H9 (cell line): ENCODE measurements at regions not wholly inside any gene's neighbourhood (a gene's known extent, or its start where the extent isn't known, plus 50 kb on each side); places are given as distances from the start of the nearest gene placed in this dataset.

Source experiments
- DNase-seq: peaks from one replicate; pipeline ENCODE4 v3.0.0-alpha.2; 2017
- H2AFZ ChIP-seq: one replicate; pipeline ENCODE4 v1.6.1; 2013; ENCODE audit warnings: mild to moderate bottlenecking, low read length, control low read depth, moderate library complexity
- H2AK5ac ChIP-seq: 2 replicates; pipeline ENCODE4 v1.6.1; 2013; ENCODE audit warnings: low read length, control low read depth, mixed read lengths; ENCODE audit not compliant: insufficient read length
- H2BK120ac ChIP-seq: one replicate; pipeline ENCODE4 v1.6.1; 2013; ENCODE audit warnings: low read depth, mild to moderate bottlenecking, low read length, control low read depth, inconsistent platforms; ENCODE audit not compliant: poor library complexity, severe bottlenecking
- H2BK12ac ChIP-seq: 2 replicates; pipeline ENCODE4 v1.6.1; 2013; ENCODE audit warnings: low read length, control low read depth, mixed read lengths, low read depth; ENCODE audit not compliant: insufficient read length
- H2BK15ac ChIP-seq: 2 replicates; pipeline ENCODE4 v1.6.1; 2013; ENCODE audit warnings: low read depth, low read length, control low read depth
- H2BK20ac ChIP-seq: one replicate; pipeline ENCODE4 v1.6.1; 2013; ENCODE audit warnings: low read depth, mild to moderate bottlenecking, low read length, control low read depth, inconsistent platforms; ENCODE audit not compliant: poor library complexity, severe bottlenecking
- H2BK5ac ChIP-seq: 2 replicates; pipeline ENCODE4 v1.6.1; 2013; ENCODE audit warnings: low read length, control low read depth, mixed read lengths; ENCODE audit not compliant: insufficient read length
- H3K14ac ChIP-seq: 2 replicates; pipeline ENCODE4 v1.6.1; 2013; ENCODE audit warnings: low read length, control low read depth; ENCODE audit not compliant: insufficient read depth
- H3K18ac ChIP-seq: 2 replicates; pipeline ENCODE4 v1.6.1; 2013; ENCODE audit warnings: low read depth, mild to moderate bottlenecking, mixed read lengths, low read length, control low read depth; ENCODE audit not compliant: insufficient read length
- H3K23ac ChIP-seq: 2 replicates; pipeline ENCODE4 v1.6.1; 2013; ENCODE audit warnings: low read length, control low read depth, mixed read lengths, low read depth; ENCODE audit not compliant: insufficient read length
- H3K23me2 ChIP-seq: 2 replicates; pipeline ENCODE4 v1.6.1; 2013; ENCODE audit warnings: low read depth, mild to moderate bottlenecking, mixed read lengths, low read length, control low read depth; ENCODE audit not compliant: insufficient read length, poor library complexity, severe bottlenecking
- H3K27ac ChIP-seq: 2 replicates; pipeline ENCODE4 v1.5.1; 2013; ENCODE audit warnings: low read length, control low read depth, mixed read lengths, low read depth; ENCODE audit not compliant: insufficient read length
- H3K27me3 ChIP-seq: 2 replicates; pipeline ENCODE4 v1.6.1; 2013; ENCODE audit warnings: low read length, control low read depth, inconsistent platforms; ENCODE audit not compliant: insufficient read depth
- H3K4ac ChIP-seq: 2 replicates; pipeline ENCODE4 v1.6.1; 2013; ENCODE audit warnings: low read depth, mild to moderate bottlenecking, control low read depth, inconsistent platforms, low read length, moderate library complexity
- H3K4me1 ChIP-seq: 2 replicates; pipeline ENCODE4 v1.6.1; 2013; ENCODE audit warnings: low read length, control low read depth, inconsistent platforms; ENCODE audit not compliant: insufficient read depth
- H3K4me2 ChIP-seq: 2 replicates; pipeline ENCODE4 v1.6.1; 2013; ENCODE audit warnings: low read length, control low read depth, mixed read lengths; ENCODE audit not compliant: insufficient read length, insufficient read depth
- H3K56ac ChIP-seq: 2 replicates; pipeline ENCODE4 v1.6.1; 2013; ENCODE audit warnings: low read depth, mild to moderate bottlenecking, mixed read lengths, low read length, control low read depth; ENCODE audit not compliant: insufficient read length
- H3K79me1 ChIP-seq: 2 replicates; pipeline ENCODE4 v1.6.1; 2013; ENCODE audit warnings: low read depth, mild to moderate bottlenecking, moderate library complexity, low read length, control low read depth, inconsistent platforms; ENCODE audit not compliant: insufficient read depth, poor library complexity, severe bottlenecking
- H3K79me2 ChIP-seq: 2 replicates; pipeline ENCODE4 v1.6.1; 2013; ENCODE audit warnings: low read length, control low read depth, inconsistent platforms; ENCODE audit not compliant: insufficient read depth
- H3K9ac ChIP-seq: 2 replicates; pipeline ENCODE4 v1.6.1; 2013; ENCODE audit warnings: low read length, control low read depth, mixed read lengths; ENCODE audit not compliant: insufficient read length; ENCODE audit errors: extremely low read depth
- H3K9me3 ChIP-seq: one replicate; pipeline ENCODE4 v1.6.1; 2013; ENCODE audit warnings: low read depth, low read length, inconsistent platforms; ENCODE audit not compliant: control insufficient read depth
- H3T11ph ChIP-seq: one replicate; pipeline ENCODE4 v1.6.1; 2013; ENCODE audit warnings: mild to moderate bottlenecking, low read length, control low read depth, inconsistent platforms
- H4K20me1 ChIP-seq: one replicate; pipeline ENCODE4 v1.6.1; 2013; ENCODE audit not compliant: control insufficient read depth, insufficient read length, insufficient read depth
- H4K5ac ChIP-seq: 2 replicates; pipeline ENCODE4 v1.6.1; 2013; ENCODE audit warnings: low read depth, mild to moderate bottlenecking, mixed read lengths, low read length, control low read depth; ENCODE audit not compliant: insufficient read length
- H4K8ac ChIP-seq: replicated peaks from 2 replicates; pipeline ENCODE4 v1.6.1; 2013; ENCODE audit warnings: low read length, control low read depth, mixed read lengths, low read depth; ENCODE audit not compliant: insufficient read length
- H4K91ac ChIP-seq: 2 replicates; pipeline ENCODE4 v1.6.1; 2013; ENCODE audit warnings: low read depth, mild to moderate bottlenecking, moderate library complexity, mixed read lengths, low read length, control low read depth; ENCODE audit not compliant: insufficient read length
- H3K27ac Mint-ChIP-seq, 3 experiments: 2 replicates in 2 of 3; 3 replicates in 1 of 3; pipeline ENCODE4 v1.8.0; 2020 to 2021; ENCODE audit warnings: mixed read lengths in 3 of 3, mild to moderate bottlenecking in 1 of 3, moderate library complexity in 1 of 3
- H3K27me3 Mint-ChIP-seq: 2 replicates; pipeline ENCODE4 v1.8.0; 2021; ENCODE audit warnings: low read depth, mild to moderate bottlenecking, moderate library complexity, mixed read lengths
- H3K36me3 Mint-ChIP-seq, 3 experiments: 2 replicates in 2 of 3; 3 replicates in 1 of 3; pipeline ENCODE4 v1.8.0; 2020 to 2021; ENCODE audit warnings: low read depth in 3 of 3, mixed read lengths in 3 of 3; ENCODE audit not compliant: insufficient read depth in 1 of 3
- H3K4me1 Mint-ChIP-seq, 2 experiments: 2 replicates each; pipeline ENCODE4 v1.8.0; 2020; ENCODE audit warnings: mixed read lengths in 2 of 2
- H3K4me3 Mint-ChIP-seq, 2 experiments: 2 replicates in 1 of 2; 3 replicates in 1 of 2; pipeline ENCODE4 v1.8.0; 2020 to 2021; ENCODE audit warnings: mild to moderate bottlenecking in 2 of 2, mixed read lengths in 2 of 2, moderate library complexity in 1 of 2
- H3K9me3 Mint-ChIP-seq, 2 experiments: 2 replicates in 1 of 2; 3 replicates in 1 of 2; pipeline ENCODE4 v1.8.0; 2020; ENCODE audit warnings: mild to moderate bottlenecking in 2 of 2, mixed read lengths in 2 of 2, moderate library complexity in 1 of 2
- WGBS: extraction: QIAGEN DNeasy Blood & Tissue Kit; methylation state at CpG from one replicate; pipeline ENCODE4 v1.1.7; 2013; ENCODE audit warnings: missing lambda C conversion rate, low lambda C conversion rate, mixed read lengths; ENCODE audit not compliant: insufficient read length; ENCODE audit errors: extremely low coverage; 5-methylcytosine and 5-hydroxymethylcytosine counted together
- TF ChIP-seq, protein P1 (sequence below): fragments of 200-600 bp; sonication (generic); conservative IDR thresholded peaks from 3 replicates; pipeline ENCODE4 v1.8.0; 2021; ENCODE audit warnings: antibody characterized with exemption, mild to moderate bottlenecking

DNA sequence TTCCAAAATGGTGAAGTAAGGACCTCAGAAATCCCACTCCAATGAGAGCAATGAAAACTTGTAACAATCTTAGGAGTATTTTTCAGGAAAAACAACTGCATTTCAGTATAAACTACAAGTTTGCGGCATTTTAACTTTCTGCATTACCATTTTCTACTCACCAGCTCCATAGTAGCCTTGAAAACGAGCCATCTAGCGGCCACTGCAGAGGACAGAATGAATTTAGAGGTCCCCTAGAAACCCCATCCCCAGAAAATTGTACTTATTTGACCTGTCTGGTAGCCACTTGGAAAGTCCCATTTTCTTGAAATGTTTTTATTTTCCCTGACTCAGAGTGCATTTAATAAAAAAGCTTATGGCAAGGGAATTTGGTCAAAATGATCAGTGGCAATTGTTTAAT lies 205.4 kb upstream of the ITGA1 start:
- TF ChIP-seq, protein P1, sequence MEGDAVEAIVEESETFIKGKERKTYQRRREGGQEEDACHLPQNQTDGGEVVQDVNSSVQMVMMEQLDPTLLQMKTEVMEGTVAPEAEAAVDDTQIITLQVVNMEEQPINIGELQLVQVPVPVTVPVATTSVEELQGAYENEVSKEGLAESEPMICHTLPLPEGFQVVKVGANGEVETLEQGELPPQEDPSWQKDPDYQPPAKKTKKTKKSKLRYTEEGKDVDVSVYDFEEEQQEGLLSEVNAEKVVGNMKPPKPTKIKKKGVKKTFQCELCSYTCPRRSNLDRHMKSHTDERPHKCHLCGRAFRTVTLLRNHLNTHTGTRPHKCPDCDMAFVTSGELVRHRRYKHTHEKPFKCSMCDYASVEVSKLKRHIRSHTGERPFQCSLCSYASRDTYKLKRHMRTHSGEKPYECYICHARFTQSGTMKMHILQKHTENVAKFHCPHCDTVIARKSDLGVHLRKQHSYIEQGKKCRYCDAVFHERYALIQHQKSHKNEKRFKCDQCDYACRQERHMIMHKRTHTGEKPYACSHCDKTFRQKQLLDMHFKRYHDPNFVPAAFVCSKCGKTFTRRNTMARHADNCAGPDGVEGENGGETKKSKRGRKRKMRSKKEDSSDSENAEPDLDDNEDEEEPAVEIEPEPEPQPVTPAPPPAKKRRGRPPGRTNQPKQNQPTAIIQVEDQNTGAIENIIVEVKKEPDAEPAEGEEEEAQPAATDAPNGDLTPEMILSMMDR = peak; percentile 61
- H3K79me1 ChIP-seq = no peaks in the 10 kb centered on the region
- no peak overlapping the region for H2BK5ac ChIP-seq
- H3K23me2 ChIP-seq = no peaks in the 10 kb centered on the region
- H2AFZ ChIP-seq = no peak overlapping the region
- H3K27ac Mint-ChIP-seq = no peak overlapping the region
- H3K9me3 ChIP-seq = no peaks in the 10 kb centered on the region
- no peak overlapping the region for H3K56ac ChIP-seq
- H4K8ac ChIP-seq = no peak overlapping the region
- no peak overlapping the region for H2AK5ac ChIP-seq
- no peaks in the 10 kb centered on the region for H3K9me3 Mint-ChIP-seq
- no peaks in the 10 kb centered on the region for H3K79me2 ChIP-seq
- no peak overlapping the region for H3K27ac ChIP-seq
- no peak overlapping the region for H2BK12ac ChIP-seq
- no peak overlapping the region for H3K23ac ChIP-seq
- no peak overlapping the region for H3K9ac ChIP-seq
- no peak overlapping the region for H2BK15ac ChIP-seq
- no peak overlapping the region for H3K14ac ChIP-seq
- H3T11ph ChIP-seq = no peak overlapping the region
- no peak overlapping the region for H3K4me2 ChIP-seq
- no peak overlapping the region for H3K4me3 Mint-ChIP-seq
- H3K18ac ChIP-seq = no peak overlapping the region
- H3K4me1 Mint-ChIP-seq = no peaks in the 10 kb centered on the region
- H3K27me3 ChIP-seq = no peaks in the 10 kb centered on the region
- no peaks in the 10 kb centered on the region for H3K27me3 Mint-ChIP-seq
- no peaks in the 10 kb centered on the region for H4K20me1 ChIP-seq
- no peak overlapping the region for H2BK20ac ChIP-seq
- no peak overlapping the region for H4K91ac ChIP-seq
- H3K4ac ChIP-seq = no peak overlapping the region
- no peak overlapping the region for H2BK120ac ChIP-seq
- WGBS = no CpG with 5 or more reads among the region's 3 CpGs
- no peaks in the 10 kb centered on the region for H3K4me1 ChIP-seq
- no peak overlapping the region for H4K5ac ChIP-seq
- no peaks in the 10 kb centered on the region for H3K36me3 Mint-ChIP-seq
- no peak for DNase-seq
